ENCODE measurements at regions not wholly inside any gene's neighbourhood (a gene's known extent, or its start where the extent isn't known, plus 50 kb on each side); places are given as distances from the start of the nearest gene placed in this dataset.

GRCh38 chr3:124138148-124138547, 146.2 kb upstream of the ROPN1 start:
- DNase-seq (ENCODE audit: low read depth, low spot score) = no peak
- ChIA-PET CTCF (no interaction called here), POLR2A (no interaction called here)
- Histone ChIP-seq H3K79me2 (ENCODE audit: control insufficient read depth, insufficient read depth, low read length) (no peaks in the 10 kb centered on the region), H3K9me3 (replicated peaks; ENCODE audit: control insufficient read depth, insufficient read depth, low read length) (no peaks in the 10 kb centered on the region), H3K27me3 (ENCODE audit: control insufficient read depth in 2 of 2, insufficient read depth in 2 of 2, low read length in 2 of 2) (no peaks in the 10 kb centered on the region), H3K4me3 (replicated peaks in 1 of 3; ENCODE audit: insufficient read depth in 1 of 3, low read depth in 1 of 3, low read length in 3 of 3) (no peak overlapping the region), H3K4me2 (ENCODE audit: insufficient read depth, low read length) (no peak overlapping the region), H3K27ac (ENCODE audit: insufficient read depth, low read depth, low read length) (no peak overlapping the region), H3K4me1 (ENCODE audit: control insufficient read depth, extremely low read depth, insufficient read depth, low read length) (no peaks in the 10 kb centered on the region), H4K20me1 (replicated peaks; ENCODE audit: control insufficient read depth, extremely low read depth, insufficient read depth, low read length) (no peaks in the 10 kb centered on the region), H3K36me3 (ENCODE audit: control insufficient read depth in 2 of 2, extremely low read depth in 1 of 2, insufficient read depth in 2 of 2, low read length in 2 of 2) (no peaks in the 10 kb centered on the region), H2AFZ (ENCODE audit: low read depth, low read length) (no peak overlapping the region), H3K9ac (replicated peaks; ENCODE audit: extremely low read depth, insufficient read depth, low read length) (no peak overlapping the region), H3K9me1 (replicated peaks; ENCODE audit: control insufficient read depth, extremely low read depth, insufficient read depth, low read length) (no peaks in the 10 kb centered on the region)
- dilution Hi-C loops (cut with MboI; ENCODE audit: extremely low pct_ligation_motif_present, low sequenced_read_pairs) = no loop called here
- BruUV-seq (replicated peaks) = no TSS peak
- no peak for TF ChIP-seq MAX (IDR thresholded peaks at IDR 0.05; ENCODE audit: insufficient read depth, insufficient read length)
- TF ChIP-seq EZH2 (IDR thresholded peaks at IDR 0.05; ENCODE audit: borderline replicate concordance, low read depth, low read length, severe bottlenecking) = no peak
- no peak for TF ChIP-seq CTCF (IDR thresholded peaks at IDR 0.05; ENCODE audit: extremely low read depth in 1 of 2, insufficient read depth in 1 of 2, low read depth in 1 of 2, low read length in 2 of 2)
- TF ChIP-seq JUN (IDR thresholded peaks at IDR 0.05; ENCODE audit: borderline replicate concordance, insufficient read depth, insufficient read length, low read depth) = no peak
- TF ChIP-seq FOS (IDR thresholded peaks at IDR 0.05; ENCODE audit: borderline replicate concordance, insufficient read depth, low read length) = no peak
- no peak for TF ChIP-seq POLR2A (IDR thresholded peaks at IDR 0.05; ENCODE audit: low read depth, low read length)
- no peak for TF ChIP-seq POLR2AphosphoS5 (IDR thresholded peaks at IDR 0.05; ENCODE audit: insufficient read depth, low read depth, low read length)
- no peak for TF ChIP-seq MYC (IDR thresholded peaks at IDR 0.05; ENCODE audit: low read depth, low read length)
- no peak for TF ChIP-seq GATA2 (IDR thresholded peaks at IDR 0.05; ENCODE audit: insufficient read depth, insufficient read length, low read depth, low read length)
- no peak for FAIRE-seq
- intact Hi-C loops (cut with micrococcal nuclease) = no loop called here
